Activated CD8-positive, alpha-beta memory T cell treated with anti-CD3 and anti-CD28 coated beads, Interleukin-2, amount 10 ng/mL, durations not matched to agents 7 days and 5 days (primary cell): ENCODE measurements at regions not wholly inside any gene's neighbourhood (a gene's known extent, or its start where the extent isn't known, plus 50 kb on each side); places are given as distances from the start of the nearest gene placed in this dataset.
"Not testable (repeated sequence)": the region's sequence is repeated elsewhere in the genome, so short reads cannot be mapped to it uniquely, and the experiment has no call there.

ENCODE experiments used
- ATAC-seq: fragments of 150-1000 bp; cut with Tn5 transposase; one replicate; pipeline ENCODE4 v1.10.0; 2021; ENCODE audit warnings: moderate library complexity
- CTCF ChIA-PET: fragments of 350-600 bp; sonication (Branson Sonifier 250); formaldehyde crosslinking; loops from one replicate; lab custom pipeline; 2021; ENCODE audit warnings: antibody characterized with exemption; lab: Charles Lee
- DNase-seq: peaks from one replicate; pipeline ENCODE4 v3.0.0-alpha.2; 2020
- H3K27ac Mint-ChIP-seq: one replicate; pipeline ENCODE4 v1.8.0; 2021; ENCODE audit warnings: mild to moderate bottlenecking, mixed read lengths
- H3K27me3 Mint-ChIP-seq: one replicate; pipeline ENCODE4 v1.8.0; 2021; ENCODE audit warnings: mixed read lengths
- H3K36me3 Mint-ChIP-seq: one replicate; pipeline ENCODE4 v1.8.0; 2021; ENCODE audit warnings: mild to moderate bottlenecking, mixed read lengths
- H3K4me1 Mint-ChIP-seq: one replicate; pipeline ENCODE4 v1.8.0; 2021; ENCODE audit warnings: mixed read lengths
- H3K4me3 Mint-ChIP-seq: one replicate; pipeline ENCODE4 v1.8.0; 2021; ENCODE audit warnings: mild to moderate bottlenecking, moderate library complexity, mixed read lengths
- H3K9me3 Mint-ChIP-seq: one replicate; pipeline ENCODE4 v1.8.0; 2022; ENCODE audit warnings: low read depth, mixed read lengths

DNA sequence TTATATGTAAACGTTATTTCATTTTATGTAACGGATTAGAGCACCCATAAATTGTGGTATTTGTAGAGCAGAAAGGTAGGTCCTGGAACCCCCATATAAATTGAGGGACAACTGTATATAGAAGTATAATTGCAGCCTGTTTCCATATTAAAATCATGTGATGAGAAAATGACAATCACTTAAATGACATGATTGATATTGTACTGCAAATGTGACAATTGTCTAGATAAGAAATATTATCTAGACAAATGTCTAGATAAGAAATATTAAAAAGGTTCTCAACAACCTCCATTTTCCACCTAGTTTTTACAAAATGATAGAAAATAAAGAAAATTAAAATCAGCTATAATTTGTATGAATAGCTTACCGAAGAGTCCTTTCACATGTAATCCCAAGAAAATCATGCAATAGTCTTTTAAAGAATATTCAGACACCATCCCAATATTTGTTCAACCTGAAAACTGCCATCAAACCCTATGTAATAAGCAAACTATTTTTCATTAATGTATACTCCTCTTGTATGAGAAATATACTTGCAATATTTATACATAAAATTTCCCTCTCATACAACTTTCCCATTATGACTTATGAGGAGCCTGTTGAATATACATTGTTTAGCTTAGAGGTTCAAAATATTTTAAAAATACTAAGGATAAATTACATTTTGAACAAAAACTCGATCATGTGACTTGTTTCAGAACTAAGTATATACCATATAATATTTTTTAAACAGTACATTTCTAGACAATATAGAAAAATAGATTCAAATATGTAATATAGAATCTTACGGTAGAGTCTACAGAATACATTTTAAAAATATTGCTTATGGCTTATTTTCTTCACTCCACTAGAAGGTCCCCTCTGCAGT, 153.2 kb downstream of the CRPPA start:
- Mint-ChIP-seq H3K27ac (no peak overlapping the region), H3K4me1 (peaks cover 3% of the 10 kb centered on the region), H3K4me3 (no peak overlapping the region), H3K9me3 (no peaks in the 10 kb centered on the region), H3K27me3 (no peaks in the 10 kb centered on the region), H3K36me3 (no peaks in the 10 kb centered on the region)
- DNase-seq (no peak), ATAC-seq (no peak)
- CTCF ChIA-PET = no interaction called here

- Mint-ChIP-seq H3K36me3 (no peaks in the 10 kb centered on the region), H3K4me3 (no peak overlapping the region), H3K27me3 (no peaks in the 10 kb centered on the region), H3K27ac (no peak overlapping the region), H3K9me3 (no peaks in the 10 kb centered on the region), H3K4me1 (peaks cover 3% of the 10 kb centered on the region)
- DNase-seq (no peak), ATAC-seq (no peak)
- CTCF ChIA-PET = no interaction called here
These were observed 154.5 kb downstream of the CRPPA start for GRCh38 chr7:16266877-16267276.

DNA sequence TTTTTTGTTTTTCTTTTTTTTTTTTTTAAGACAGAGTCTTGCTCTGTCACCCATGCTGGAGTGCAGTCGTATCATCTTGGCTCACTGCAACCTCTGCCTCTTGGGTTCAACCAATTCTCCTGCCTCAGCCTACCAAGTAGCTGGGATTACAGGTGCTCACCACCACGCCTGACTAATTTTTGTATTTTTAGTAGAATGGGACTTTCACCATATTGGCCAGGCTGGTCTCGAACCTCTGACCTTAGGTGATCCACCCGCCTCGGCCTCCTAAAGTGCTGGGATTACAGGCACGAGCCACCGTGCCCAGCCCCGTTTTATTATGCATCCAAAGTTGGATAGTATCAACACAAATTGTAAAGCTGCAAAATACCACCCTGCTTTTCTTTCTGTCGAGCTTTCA, 154.9 kb downstream of the CRPPA start:
- H3K4me1 Mint-ChIP-seq, DNase-seq, H3K4me3 Mint-ChIP-seq, CTCF ChIA-PET, ATAC-seq, H3K36me3 Mint-ChIP-seq, H3K27me3 Mint-ChIP-seq, H3K9me3 Mint-ChIP-seq, H3K27ac Mint-ChIP-seq: not testable (repeated sequence)

GRCh38 chr7:16265863-16266458, 155.4 kb downstream of the CRPPA start:
- H3K27me3 Mint-ChIP-seq = no peaks in the 10 kb centered on the region
- no peaks in the 10 kb centered on the region for H3K9me3 Mint-ChIP-seq
- no peaks in the 10 kb centered on the region for H3K36me3 Mint-ChIP-seq
- DNase-seq (no peak), ATAC-seq (no peak)
- CTCF ChIA-PET = no interaction called here
- peaks cover 5% of the 10 kb centered on the region for H3K4me1 Mint-ChIP-seq
- no peak overlapping the region for H3K4me3 Mint-ChIP-seq
- H3K27ac Mint-ChIP-seq = no peak overlapping the region

- no peaks in the 10 kb centered on the region for H3K9me3 Mint-ChIP-seq
- DNase-seq (no peak), ATAC-seq (no peak)
- H3K27ac Mint-ChIP-seq = no peak overlapping the region
- CTCF ChIA-PET = no interaction called here
- H3K4me3 Mint-ChIP-seq = no peak overlapping the region
- no peaks in the 10 kb centered on the region for H3K36me3 Mint-ChIP-seq
- no peaks in the 10 kb centered on the region for H3K27me3 Mint-ChIP-seq
- H3K4me1 Mint-ChIP-seq = peaks cover 5% of the 10 kb centered on the region
These were observed 156.2 kb downstream of the CRPPA start for GRCh38 chr7:16264823-16265804.

DNA sequence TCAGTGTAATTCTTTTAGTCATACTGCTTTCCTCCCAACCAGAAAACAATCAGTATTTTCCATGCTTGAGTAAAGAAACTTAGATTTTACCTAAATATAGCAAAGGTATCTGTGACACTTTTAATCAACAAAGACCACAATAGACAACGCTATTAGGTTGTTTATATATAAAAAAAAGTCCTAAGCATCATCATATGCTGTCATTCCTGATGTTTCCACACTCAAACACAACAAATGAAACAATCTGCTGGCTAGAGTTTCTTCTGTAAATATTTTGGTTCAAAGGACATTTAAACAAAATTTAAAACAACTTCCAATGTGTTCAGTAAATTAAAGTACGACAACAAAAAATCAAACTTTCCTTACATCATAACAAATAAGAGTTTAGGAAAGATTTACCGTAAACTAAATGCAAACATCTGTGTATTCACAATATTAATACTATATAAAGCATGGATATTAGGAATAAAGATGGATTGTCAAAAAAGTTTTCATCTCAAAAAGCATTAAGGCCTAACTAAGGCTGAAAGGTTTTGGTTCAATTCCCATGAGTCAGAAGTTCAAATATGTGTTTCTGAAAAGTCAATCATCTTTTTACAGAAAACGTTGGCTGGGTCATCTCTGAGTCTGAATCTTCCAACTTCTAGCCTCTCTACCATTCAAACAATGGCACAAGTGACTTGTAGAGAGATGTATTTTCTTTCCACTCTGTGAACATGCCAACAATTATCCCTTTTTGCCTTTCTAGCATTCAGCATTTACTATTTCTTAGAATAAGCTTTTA, 157.1 kb downstream of the CRPPA start:
- CTCF ChIA-PET = no interaction called here
- Mint-ChIP-seq H3K27me3 (no peaks in the 10 kb centered on the region), H3K27ac (no peak overlapping the region), H3K4me3 (no peak overlapping the region), H3K36me3 (no peaks in the 10 kb centered on the region), H3K9me3 (no peaks in the 10 kb centered on the region), H3K4me1 (peaks cover 5% of the 10 kb centered on the region)
- no peak for DNase-seq
- no peak for ATAC-seq

DNA sequence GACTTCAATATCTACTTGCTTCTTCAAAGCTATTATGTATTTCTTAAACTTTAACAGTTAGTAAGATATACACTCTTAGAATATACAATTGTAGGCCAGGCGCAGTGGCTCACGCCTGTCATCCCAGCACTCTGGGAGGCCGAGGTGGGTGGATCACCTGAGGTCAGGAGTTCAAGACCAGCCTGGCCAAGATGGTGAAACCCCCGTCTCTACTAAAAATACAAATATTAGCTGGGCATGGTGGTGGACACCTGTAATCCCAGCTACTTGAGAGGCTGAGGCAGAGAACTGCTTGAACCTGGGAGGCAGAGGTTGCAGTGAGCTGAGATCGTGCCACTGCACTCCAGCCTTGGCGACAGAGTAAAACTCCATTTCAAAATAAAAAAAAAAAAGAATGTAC, 158.0 kb downstream of the CRPPA start:
- H3K27me3 Mint-ChIP-seq, H3K4me3 Mint-ChIP-seq, ATAC-seq, DNase-seq, H3K9me3 Mint-ChIP-seq, H3K4me1 Mint-ChIP-seq, H3K36me3 Mint-ChIP-seq, CTCF ChIA-PET, H3K27ac Mint-ChIP-seq: not testable (repeated sequence)

- Mint-ChIP-seq H3K4me3 (no peak overlapping the region), H3K9me3 (no peaks in the 10 kb centered on the region), H3K36me3 (no peaks in the 10 kb centered on the region), H3K4me1 (peaks cover 5% of the 10 kb centered on the region), H3K27ac (no peak overlapping the region), H3K27me3 (no peaks in the 10 kb centered on the region)
- CTCF ChIA-PET = no interaction called here
- ATAC-seq = no peak
- DNase-seq = no peak
These were observed 159.7 kb downstream of the CRPPA start for GRCh38 chr7:16261654-16262053.

DNA sequence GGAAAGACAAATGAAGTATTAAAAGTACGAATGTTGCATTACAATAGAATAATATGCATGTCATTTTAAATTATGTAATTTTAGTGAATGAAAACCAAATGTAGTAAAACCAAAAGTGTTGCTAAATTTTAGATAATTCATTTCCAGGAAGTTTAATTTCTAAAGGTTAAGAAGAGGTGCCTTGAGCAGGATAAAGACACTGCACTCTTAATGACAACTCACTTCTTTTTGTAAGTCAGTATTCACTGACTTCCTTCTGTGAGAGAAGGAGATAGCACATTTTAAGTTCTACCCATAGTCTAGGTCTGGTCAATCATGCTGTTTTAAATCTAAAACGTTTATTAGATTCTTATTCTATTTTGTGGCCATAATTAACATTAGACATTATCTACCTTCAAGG, 160.2 kb downstream of the CRPPA start:
- DNase-seq = no peak
- H3K27me3 Mint-ChIP-seq = no peaks in the 10 kb centered on the region
- CTCF ChIA-PET = no interaction called here
- H3K27ac Mint-ChIP-seq = no peak overlapping the region
- H3K9me3 Mint-ChIP-seq = no peaks in the 10 kb centered on the region
- no peak overlapping the region for H3K4me3 Mint-ChIP-seq
- H3K4me1 Mint-ChIP-seq = peaks cover 5% of the 10 kb centered on the region
- H3K36me3 Mint-ChIP-seq = no peaks in the 10 kb centered on the region
- ATAC-seq = no peak

GRCh38 chr7:16260236-16260728, 161.1 kb downstream of the CRPPA start:
- CTCF ChIA-PET = no interaction called here
- ATAC-seq (no peak), DNase-seq (no peak)
- Mint-ChIP-seq H3K27ac (no peak overlapping the region), H3K27me3 (no peaks in the 10 kb centered on the region), H3K4me3 (no peak overlapping the region), H3K9me3 (no peaks in the 10 kb centered on the region), H3K36me3 (no peaks in the 10 kb centered on the region), H3K4me1 (peaks cover 5% of the 10 kb centered on the region)

- H3K9me3 Mint-ChIP-seq, H3K4me1 Mint-ChIP-seq, H3K36me3 Mint-ChIP-seq, H3K4me3 Mint-ChIP-seq, H3K27me3 Mint-ChIP-seq, DNase-seq, ATAC-seq, H3K27ac Mint-ChIP-seq, CTCF ChIA-PET: not testable (repeated sequence)
These were observed 164.9 kb downstream of the CRPPA start for GRCh38 chr7:16256419-16256818.

DNA sequence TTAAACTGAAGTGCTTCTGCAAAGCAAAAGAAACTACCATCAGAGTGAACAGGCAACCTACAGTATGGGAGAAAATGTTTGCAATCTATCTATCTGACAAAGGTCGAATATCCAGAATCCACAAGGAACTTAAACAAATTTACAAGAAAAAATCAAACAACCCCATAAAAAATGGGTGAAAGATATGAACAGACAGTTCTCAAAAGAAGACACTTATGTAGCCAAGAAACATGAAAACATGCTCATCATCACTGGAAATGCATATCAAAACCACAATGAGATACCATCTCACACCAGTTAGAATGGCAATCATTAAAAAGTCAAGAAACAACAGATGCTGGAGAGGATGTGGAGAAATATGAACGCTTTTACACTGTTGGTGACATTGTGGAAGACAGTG, 165.4 kb downstream of the CRPPA start:
- H3K36me3 Mint-ChIP-seq, ATAC-seq, H3K9me3 Mint-ChIP-seq, H3K4me1 Mint-ChIP-seq, H3K27ac Mint-ChIP-seq, CTCF ChIA-PET, H3K4me3 Mint-ChIP-seq, DNase-seq, H3K27me3 Mint-ChIP-seq: not testable (repeated sequence)

- not testable (repeated sequence) for H3K27ac Mint-ChIP-seq, H3K4me3 Mint-ChIP-seq, H3K4me1 Mint-ChIP-seq, DNase-seq, H3K36me3 Mint-ChIP-seq, H3K9me3 Mint-ChIP-seq, ATAC-seq, H3K27me3 Mint-ChIP-seq
- CTCF ChIA-PET = interaction anchor here (1.3 kb wide), 1 partner anchor 134 kb away, joined by 3 read pairs; no protein-coding TSS in a partner anchor
These were observed 170.7 kb downstream of the CRPPA start for GRCh38 chr7:16250655-16251054.
